ENCODE measurements at regions not wholly inside any gene's neighbourhood (a gene's known extent, or its start where the extent isn't known, plus 50 kb on each side); places are given as distances from the start of the nearest gene placed in this dataset.
"Not testable (repeated sequence)": the region's sequence is repeated elsewhere in the genome, so short reads cannot be mapped to it uniquely, and the experiment has no call there.

GRCh38 chr10:125236091-125236490 is 75.7 kb upstream of the CTBP2 start:
- DNase-seq (ENCODE audit: low read depth): no peak

GRCh38 chr10:125235093-125236069 is 75.0 kb upstream of the CTBP2 start:
- no peak for DNase-seq (ENCODE audit: low read depth)

- DNase-seq (ENCODE audit: low read depth): peak; percentile 62
Measured at GRCh38 chr10:125234576-125234975, 74.2 kb upstream of the CTBP2 start.

GRCh38 chr10:125233726-125234125 is 73.4 kb upstream of the CTBP2 start:
- DNase-seq (ENCODE audit: low read depth): no peak

- no peak for DNase-seq (ENCODE audit: low read depth)
Measured at GRCh38 chr10:125232841-125233240, 72.5 kb upstream of the CTBP2 start.

GRCh38 chr10:125231813-125232475 is 71.6 kb upstream of the CTBP2 start:
- DNase-seq (ENCODE audit: low read depth): no peak

GRCh38 chr10:125231116-125231812 is 70.9 kb upstream of the CTBP2 start:
- peak; percentile 88 for DNase-seq (ENCODE audit: low read depth)

- no peak for DNase-seq (ENCODE audit: low read depth)
Measured at GRCh38 chr10:125230251-125230650, 69.9 kb upstream of the CTBP2 start.

GRCh38 chr10:125228245-125228940 is 68.0 kb upstream of the CTBP2 start:
- DNase-seq (ENCODE audit: low read depth): not testable (repeated sequence)

- DNase-seq (ENCODE audit: low read depth): no peak
Measured at GRCh38 chr10:125227546-125227945, 67.2 kb upstream of the CTBP2 start.

GRCh38 chr10:125226823-125227222 is 66.5 kb upstream of the CTBP2 start:
- no peak for DNase-seq (ENCODE audit: low read depth)

- no peak for DNase-seq (ENCODE audit: low read depth)
Measured at GRCh38 chr10:125226005-125226404, 65.6 kb upstream of the CTBP2 start.

GRCh38 chr10:125225051-125225450 is 64.7 kb upstream of the CTBP2 start:
- DNase-seq (ENCODE audit: low read depth): no peak

GRCh38 chr10:125222515-125223308 is 62.3 kb upstream of the CTBP2 start:
- DNase-seq (ENCODE audit: low read depth): no peak

- no peak for DNase-seq (ENCODE audit: low read depth)
Measured at GRCh38 chr10:125221716-125222115, 61.4 kb upstream of the CTBP2 start.

GRCh38 chr10:125219776-125220175 is 59.4 kb upstream of the CTBP2 start:
- no peak for DNase-seq (ENCODE audit: low read depth)

- DNase-seq (ENCODE audit: low read depth): no peak
Measured at GRCh38 chr10:125218967-125219366, 58.6 kb upstream of the CTBP2 start.

GRCh38 chr10:125217990-125218675 is 57.8 kb upstream of the CTBP2 start:
- no peak for DNase-seq (ENCODE audit: low read depth)

- no peak for DNase-seq (ENCODE audit: low read depth)
Measured at GRCh38 chr10:125216861-125217260, 56.5 kb upstream of the CTBP2 start.

GRCh38 chr10:125216309-125216708 is 55.9 kb upstream of the CTBP2 start:
- no peak for DNase-seq (ENCODE audit: low read depth)

- DNase-seq (ENCODE audit: low read depth): no peak
Measured at GRCh38 chr10:125214283-125214570, 53.9 kb upstream of the CTBP2 start.
